ENCODE measurements at regions not wholly inside any gene's neighbourhood (a gene's known extent, or its start where the extent isn't known, plus 50 kb on each side); places are given as distances from the start of the nearest gene placed in this dataset.

- no peak for TF ChIP-seq CTCF (conservative IDR thresholded peaks at IDR 0.05; ENCODE audit: low read length)
- no peak for TF ChIP-seq EZH2phosphoT487 (IDR thresholded peaks at IDR 0.05; ENCODE audit: borderline replicate concordance)
Observed at GRCh38 chr16:75908331-75909117, 182.2 kb upstream of the CPHXL start.

All from Loucy (cell line).